HG02623 (cell line): ENCODE measurements at regions not wholly inside any gene's neighbourhood (a gene's known extent, or its start where the extent isn't known, plus 50 kb on each side); places are given as distances from the start of the nearest gene placed in this dataset.

Experiments
- ATAC-seq: cut with Tn5 transposase; IDR thresholded peaks from one replicate; pipeline ENCODE4 v1.9.1; 2021; ENCODE audit warnings: moderate library complexity; ENCODE audit not compliant: unreplicated experiment

GRCh38 chr5:33275921-33276627 is 164.7 kb upstream of the TARS1 start:
- ATAC-seq: no peak

GRCh38 chr5:33276628-33276950 is 164.2 kb upstream of the TARS1 start:
- no peak for ATAC-seq

- no peak for ATAC-seq
These were observed 163.6 kb upstream of the TARS1 start for GRCh38 chr5:33277061-33277650.

GRCh38 chr5:33281431-33281843 is 159.3 kb upstream of the TARS1 start:
- no peak for ATAC-seq

GRCh38 chr5:33282157-33282556 is 158.6 kb upstream of the TARS1 start:
- no peak for ATAC-seq

GRCh38 chr5:33282696-33283095 is 158.1 kb upstream of the TARS1 start:
- ATAC-seq: no peak

- ATAC-seq: no peak
These were observed 157.5 kb upstream of the TARS1 start for GRCh38 chr5:33283243-33283642.

GRCh38 chr5:33284681-33285080 is 156.1 kb upstream of the TARS1 start:
- ATAC-seq: no peak

- ATAC-seq: no peak
These were observed 153.5 kb upstream of the TARS1 start for GRCh38 chr5:33287242-33287641.

GRCh38 chr5:33291216-33292000 is 149.4 kb upstream of the TARS1 start:
- ATAC-seq: no peak

- no peak for ATAC-seq
These were observed 143.0 kb upstream of the TARS1 start for GRCh38 chr5:33297760-33298216.

- ATAC-seq: no peak
These were observed 141.1 kb upstream of the TARS1 start for GRCh38 chr5:33299621-33300208.

GRCh38 chr5:33300209-33300742 is 140.5 kb upstream of the TARS1 start:
- peak; percentile 81 for ATAC-seq

GRCh38 chr5:33303579-33304095 is 137.1 kb upstream of the TARS1 start:
- no peak for ATAC-seq

- no peak for ATAC-seq
These were observed 136.2 kb upstream of the TARS1 start for GRCh38 chr5:33304601-33305000.

GRCh38 chr5:33305572-33305971 is 135.2 kb upstream of the TARS1 start:
- no peak for ATAC-seq

- ATAC-seq: no peak
These were observed 134.0 kb upstream of the TARS1 start for GRCh38 chr5:33306758-33307157.

- no peak for ATAC-seq
These were observed 132.2 kb upstream of the TARS1 start for GRCh38 chr5:33308586-33308985.

GRCh38 chr5:33309068-33309467 is 131.7 kb upstream of the TARS1 start:
- ATAC-seq: no peak

GRCh38 chr5:33309536-33310345 is 131.0 kb upstream of the TARS1 start:
- ATAC-seq: no peak
